ENCODE measurements at regions not wholly inside any gene's neighbourhood (a gene's known extent, or its start where the extent isn't known, plus 50 kb on each side); places are given as distances from the start of the nearest gene placed in this dataset.

DNA sequence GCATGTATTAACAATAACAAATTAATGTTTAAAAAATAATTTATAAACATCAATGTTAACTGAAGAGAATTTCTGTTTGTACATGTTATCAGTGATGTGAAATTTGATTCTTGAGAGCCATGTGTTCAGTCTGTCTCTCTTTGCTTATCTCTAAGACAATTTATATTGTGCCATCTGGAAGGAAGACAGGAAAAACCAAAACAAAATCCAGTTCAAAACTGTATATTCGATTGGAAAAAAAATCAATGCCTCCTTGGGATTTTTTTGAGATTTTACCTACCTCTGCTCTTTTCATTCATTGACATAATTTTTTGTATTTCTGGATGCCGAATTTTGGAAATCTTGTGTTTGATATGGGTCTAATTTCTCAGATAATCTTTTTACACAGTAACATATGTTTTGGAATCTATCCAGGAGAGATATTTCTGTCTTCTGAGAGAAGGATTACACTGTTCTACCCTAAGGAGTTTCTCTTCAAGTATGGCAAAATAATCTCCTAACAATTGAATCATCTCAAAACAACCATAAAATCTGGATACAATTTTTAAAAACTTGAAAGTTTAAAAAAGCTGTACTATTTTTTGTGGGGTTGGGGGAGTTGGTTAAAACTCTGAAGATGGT, 311.9 kb upstream of the GNAI1 start:
- Mint-ChIP-seq H3K4me3 (no peak overlapping the region), H3K27ac (no peak overlapping the region), H3K9me3 (no peaks in the 10 kb centered on the region), H3K27me3 (no peaks in the 10 kb centered on the region), H3K36me3 (no peaks in the 10 kb centered on the region), H3K4me1 (ENCODE audit: low read depth) (no peaks in the 10 kb centered on the region)
- ChIA-PET CTCF (no interaction called here), POLR2A (no interaction called here)
- DNase-seq = no peak
- intact Hi-C loops (cut with micrococcal nuclease) = no loop called here

GRCh38 chr7:79820387-79820786, 314.2 kb upstream of the GNAI1 start:
- no peak for DNase-seq
- ChIA-PET CTCF (no interaction called here), POLR2A (no interaction called here)
- Mint-ChIP-seq H3K27ac (no peak overlapping the region), H3K9me3 (peaks cover 3% of the 10 kb centered on the region), H3K4me3 (no peak overlapping the region), H3K36me3 (no peaks in the 10 kb centered on the region), H3K4me1 (ENCODE audit: low read depth) (no peaks in the 10 kb centered on the region), H3K27me3 (no peaks in the 10 kb centered on the region)
- intact Hi-C loops (cut with micrococcal nuclease) = no loop called here

GRCh38 chr7:79810916-79811315, 323.7 kb upstream of the GNAI1 start:
- no peak overlapping the region for H3K27ac Mint-ChIP-seq
- no peak for DNase-seq
- H3K27me3 Mint-ChIP-seq = no peaks in the 10 kb centered on the region
- H3K4me3 Mint-ChIP-seq = no peak overlapping the region
- H3K36me3 Mint-ChIP-seq = no peaks in the 10 kb centered on the region
- ChIA-PET POLR2A (no interaction called here), CTCF (interaction anchor here (0.6 kb wide), 1 partner anchor 900 kb away, joined by 5 read pairs; no protein-coding TSS in a partner anchor)
- H3K9me3 Mint-ChIP-seq = peaks cover 4% of the 10 kb centered on the region
- intact Hi-C loops (cut with micrococcal nuclease) = no loop called here
- no peaks in the 10 kb centered on the region for H3K4me1 Mint-ChIP-seq (ENCODE audit: low read depth)

GRCh38 chr7:79806161-79806734, 328.4 kb upstream of the GNAI1 start:
- Mint-ChIP-seq H3K27me3 (no peaks in the 10 kb centered on the region), H3K4me1 (ENCODE audit: low read depth) (no peaks in the 10 kb centered on the region), H3K4me3 (no peak overlapping the region), H3K36me3 (no peaks in the 10 kb centered on the region), H3K9me3 (peaks cover 11% of the 10 kb centered on the region), H3K27ac (no peak overlapping the region)
- ChIA-PET CTCF (no interaction called here), POLR2A (no interaction called here)
- no peak for DNase-seq
- intact Hi-C loops (cut with micrococcal nuclease) = no loop called here

- no peaks in the 10 kb centered on the region for H3K36me3 Mint-ChIP-seq
- intact Hi-C loops (cut with micrococcal nuclease) = no loop called here
- ChIA-PET CTCF (no interaction called here), POLR2A (no interaction called here)
- H3K9me3 Mint-ChIP-seq = peaks cover 8% of the 10 kb centered on the region
- H3K4me1 Mint-ChIP-seq (ENCODE audit: low read depth) = no peaks in the 10 kb centered on the region
- H3K27me3 Mint-ChIP-seq = no peaks in the 10 kb centered on the region
- H3K4me3 Mint-ChIP-seq = no peak overlapping the region
- DNase-seq = no peak
- no peak overlapping the region for H3K27ac Mint-ChIP-seq
Observed at GRCh38 chr7:79790656-79791262, 337.3 kb upstream of the MAGI2 start.

DNA sequence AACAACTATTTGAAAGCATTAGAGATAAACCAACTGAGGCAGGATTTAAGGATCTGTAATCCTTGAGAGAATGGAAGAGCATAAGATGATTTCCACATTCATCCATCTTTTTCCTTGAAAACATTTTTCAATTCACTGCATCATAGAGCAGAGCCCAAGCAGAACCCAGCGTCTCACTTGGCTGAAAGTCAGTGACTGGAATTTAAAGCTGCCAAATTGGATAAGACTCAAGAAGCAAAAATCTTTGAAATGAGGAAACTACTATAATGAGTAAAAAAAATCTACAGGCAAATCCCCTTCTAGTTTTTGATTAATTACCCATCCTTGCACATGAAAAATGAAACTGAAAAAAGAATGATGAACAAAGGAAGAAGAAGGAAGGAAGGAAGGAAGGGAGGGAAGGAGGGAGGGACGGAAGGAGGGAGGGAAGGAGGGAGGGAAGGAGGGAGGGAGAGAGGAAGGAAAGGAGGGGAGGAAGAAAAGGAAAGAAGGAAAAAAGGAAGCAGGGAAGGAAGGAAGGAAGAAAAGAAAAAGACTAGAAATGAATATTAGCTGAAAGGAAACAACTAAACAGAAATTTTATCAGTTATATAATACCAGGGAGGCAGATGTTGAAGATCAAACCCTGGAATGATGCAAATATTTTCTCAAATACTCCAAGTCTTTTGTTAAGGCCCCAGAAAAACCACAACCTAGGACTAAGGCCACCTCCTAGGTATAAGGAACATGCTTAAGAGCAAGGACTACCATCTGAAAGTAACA, 336.3 kb upstream of the MAGI2 start:
- ChIA-PET CTCF (no interaction called here), POLR2A (no interaction called here)
- H3K4me1 Mint-ChIP-seq (ENCODE audit: low read depth) = no peaks in the 10 kb centered on the region
- no peak overlapping the region for H3K4me3 Mint-ChIP-seq
- intact Hi-C loops (cut with micrococcal nuclease) = no loop called here
- no peaks in the 10 kb centered on the region for H3K36me3 Mint-ChIP-seq
- H3K27ac Mint-ChIP-seq = no peak overlapping the region
- H3K9me3 Mint-ChIP-seq = peaks cover 12% of the 10 kb centered on the region
- DNase-seq = no peak
- no peaks in the 10 kb centered on the region for H3K27me3 Mint-ChIP-seq

DNA sequence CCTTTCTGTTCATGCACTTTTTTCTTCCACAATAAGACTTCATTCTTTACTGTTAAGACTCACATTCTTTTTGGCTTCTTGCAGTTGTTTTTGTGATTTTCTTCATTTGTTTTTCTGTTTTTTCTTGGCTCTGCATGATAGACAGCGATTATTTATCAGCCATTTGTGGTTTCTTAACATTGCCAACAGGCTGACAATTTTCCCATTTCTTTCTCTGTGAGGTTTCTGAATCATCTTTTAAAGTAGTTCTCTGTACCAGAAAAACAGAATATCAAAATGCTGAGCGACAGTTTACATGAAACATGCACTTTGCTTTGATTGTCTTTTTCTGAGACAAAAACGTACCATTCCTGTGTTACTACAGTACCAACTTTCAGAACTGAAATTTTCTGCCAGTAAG, 334.2 kb upstream of the MAGI2 start:
- H3K36me3 Mint-ChIP-seq = no peaks in the 10 kb centered on the region
- no peak overlapping the region for H3K27ac Mint-ChIP-seq
- no peak overlapping the region for H3K4me3 Mint-ChIP-seq
- DNase-seq = no peak
- intact Hi-C loops (cut with micrococcal nuclease) = no loop called here
- H3K9me3 Mint-ChIP-seq = peaks cover 22% of the 10 kb centered on the region
- CTCF ChIA-PET = no interaction called here
- POLR2A ChIA-PET = no interaction called here
- H3K4me1 Mint-ChIP-seq (ENCODE audit: low read depth) = no peaks in the 10 kb centered on the region
- H3K27me3 Mint-ChIP-seq = no peaks in the 10 kb centered on the region

GRCh38 chr7:79787096-79787495, 333.6 kb upstream of the MAGI2 start:
- ChIA-PET POLR2A (no interaction called here), CTCF (no interaction called here)
- Mint-ChIP-seq H3K9me3 (peaks cover 22% of the 10 kb centered on the region), H3K36me3 (no peaks in the 10 kb centered on the region), H3K4me1 (ENCODE audit: low read depth) (no peaks in the 10 kb centered on the region), H3K4me3 (no peak overlapping the region), H3K27me3 (no peaks in the 10 kb centered on the region), H3K27ac (no peak overlapping the region)
- intact Hi-C loops (cut with micrococcal nuclease) = no loop called here
- DNase-seq = no peak

DNA sequence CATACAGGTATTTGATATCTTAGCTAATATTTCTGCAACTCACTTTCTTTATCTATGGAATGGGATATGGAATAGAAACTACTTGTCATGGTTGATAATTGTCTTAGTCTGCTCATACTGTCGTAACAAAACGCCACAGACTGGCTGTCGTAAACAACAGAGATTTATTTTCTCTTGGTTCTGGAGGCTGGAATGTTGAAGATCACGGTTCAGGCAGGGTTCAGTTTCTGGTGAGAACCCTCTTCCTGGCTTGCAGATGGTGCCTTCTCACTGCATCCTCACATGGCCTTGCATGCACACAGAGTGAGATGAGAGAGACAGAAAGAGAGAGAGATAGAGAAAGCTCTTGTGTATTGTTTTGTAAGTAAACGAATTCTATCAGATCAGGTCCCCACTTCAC, 332.7 kb upstream of the MAGI2 start:
- H3K36me3 Mint-ChIP-seq = no peaks in the 10 kb centered on the region
- no peak for DNase-seq
- H3K27me3 Mint-ChIP-seq = no peaks in the 10 kb centered on the region
- no peak overlapping the region for H3K27ac Mint-ChIP-seq
- ChIA-PET CTCF (no interaction called here), POLR2A (no interaction called here)
- intact Hi-C loops (cut with micrococcal nuclease) = no loop called here
- H3K4me1 Mint-ChIP-seq (ENCODE audit: low read depth) = no peaks in the 10 kb centered on the region
- H3K9me3 Mint-ChIP-seq = peaks cover 22% of the 10 kb centered on the region
- H3K4me3 Mint-ChIP-seq = no peak overlapping the region

DNA sequence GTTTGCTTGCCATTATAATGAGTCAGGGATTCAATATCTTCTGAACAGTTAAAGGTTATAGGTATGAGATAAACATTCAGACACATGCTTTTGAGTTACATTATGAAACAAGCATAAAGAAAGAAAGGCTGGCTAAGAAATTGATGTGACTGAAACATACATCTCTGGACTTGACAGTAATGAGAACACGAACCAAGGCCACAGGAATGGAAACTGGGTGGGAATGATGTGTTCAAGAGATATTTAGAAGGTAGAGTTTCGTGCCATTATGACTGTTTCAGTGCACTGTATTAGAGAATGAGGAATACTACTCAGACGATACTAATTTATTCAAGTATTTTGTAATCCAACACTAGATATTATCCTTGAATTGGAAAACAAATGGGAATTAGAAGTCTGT, 332.1 kb upstream of the MAGI2 start:
- CTCF ChIA-PET = no interaction called here
- H3K36me3 Mint-ChIP-seq = no peaks in the 10 kb centered on the region
- POLR2A ChIA-PET = no interaction called here
- no peak overlapping the region for H3K27ac Mint-ChIP-seq
- no peak overlapping the region for H3K4me3 Mint-ChIP-seq
- H3K9me3 Mint-ChIP-seq = peaks cover 20% of the 10 kb centered on the region
- no peaks in the 10 kb centered on the region for H3K4me1 Mint-ChIP-seq (ENCODE audit: low read depth)
- intact Hi-C loops (cut with micrococcal nuclease) = no loop called here
- DNase-seq = no peak
- no peaks in the 10 kb centered on the region for H3K27me3 Mint-ChIP-seq

GRCh38 chr7:79782906-79783305, 329.4 kb upstream of the MAGI2 start:
- intact Hi-C loops (cut with micrococcal nuclease) = no loop called here
- Mint-ChIP-seq H3K36me3 (no peaks in the 10 kb centered on the region), H3K4me3 (no peak overlapping the region), H3K4me1 (ENCODE audit: low read depth) (no peaks in the 10 kb centered on the region), H3K27me3 (no peaks in the 10 kb centered on the region), H3K9me3 (peaks cover 22% of the 10 kb centered on the region), H3K27ac (no peak overlapping the region)
- DNase-seq = no peak
- ChIA-PET POLR2A (no interaction called here), CTCF (no interaction called here)

GRCh38 chr7:79782256-79782655, 328.8 kb upstream of the MAGI2 start:
- no peaks in the 10 kb centered on the region for H3K27me3 Mint-ChIP-seq
- no peak for DNase-seq
- ChIA-PET POLR2A (no interaction called here), CTCF (no interaction called here)
- intact Hi-C loops (cut with micrococcal nuclease) = no loop called here
- H3K27ac Mint-ChIP-seq = no peak overlapping the region
- H3K4me1 Mint-ChIP-seq (ENCODE audit: low read depth) = no peaks in the 10 kb centered on the region
- H3K9me3 Mint-ChIP-seq = peaks cover 22% of the 10 kb centered on the region
- H3K4me3 Mint-ChIP-seq = no peak overlapping the region
- no peaks in the 10 kb centered on the region for H3K36me3 Mint-ChIP-seq

GRCh38 chr7:79781716-79782115, 328.2 kb upstream of the MAGI2 start:
- no peaks in the 10 kb centered on the region for H3K4me1 Mint-ChIP-seq (ENCODE audit: low read depth)
- H3K27me3 Mint-ChIP-seq = no peaks in the 10 kb centered on the region
- H3K9me3 Mint-ChIP-seq = peaks cover 23% of the 10 kb centered on the region
- no peaks in the 10 kb centered on the region for H3K36me3 Mint-ChIP-seq
- DNase-seq = no peak
- POLR2A ChIA-PET = no interaction called here
- no peak overlapping the region for H3K4me3 Mint-ChIP-seq
- intact Hi-C loops (cut with micrococcal nuclease) = no loop called here
- CTCF ChIA-PET = no interaction called here
- no peak overlapping the region for H3K27ac Mint-ChIP-seq

All from activated CD4-positive, alpha-beta memory T cell treated with anti-CD3 and anti-CD28 coated beads for 36 hours (primary cell).